Fibroblast of peridontal ligament (primary cell): ENCODE measurements at regions not wholly inside any gene's neighbourhood (a gene's known extent, or its start where the extent isn't known, plus 50 kb on each side); places are given as distances from the start of the nearest gene placed in this dataset.

Source experiments
- DNase-seq: peaks from one replicate; pipeline ENCODE4 v3.0.0-alpha.2; 2010; ENCODE audit errors: extremely low read depth

DNA sequence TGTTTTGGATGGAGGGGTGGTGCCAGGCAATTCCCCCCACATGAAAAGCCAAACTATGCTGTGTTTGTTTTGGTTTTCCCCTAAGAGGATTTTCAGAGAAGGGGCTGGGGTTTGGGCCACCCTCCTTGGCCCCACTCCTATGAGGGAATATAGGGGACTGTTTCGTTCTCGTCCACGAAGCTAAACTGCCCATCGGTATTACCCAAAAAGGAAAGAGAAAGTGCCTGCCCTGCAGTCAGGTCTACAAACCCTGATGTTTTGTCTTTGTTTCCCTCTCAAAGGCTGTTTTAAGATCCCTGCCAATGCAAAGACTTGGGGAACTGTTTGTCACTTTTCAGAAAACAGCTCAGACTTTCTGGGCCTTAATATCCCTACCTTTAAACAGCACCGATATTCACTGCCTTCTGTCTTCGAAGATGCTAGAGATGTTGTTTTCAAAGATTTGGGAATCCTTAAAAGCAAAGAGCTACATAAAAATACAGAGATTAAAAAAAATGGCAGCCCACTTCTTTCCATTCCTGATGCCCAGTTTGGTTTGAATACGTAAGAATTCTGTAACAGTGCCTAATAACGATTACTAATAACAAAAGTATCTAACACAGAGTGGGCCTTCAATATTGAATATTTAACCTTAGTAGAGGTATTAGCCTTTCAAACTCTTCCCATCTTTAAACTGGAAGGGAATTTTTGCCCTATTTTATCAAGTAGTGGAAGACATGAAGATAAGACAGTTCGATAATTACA lies 518.4 kb downstream of the MED13L start:
- DNase-seq, result no peak

DNA sequence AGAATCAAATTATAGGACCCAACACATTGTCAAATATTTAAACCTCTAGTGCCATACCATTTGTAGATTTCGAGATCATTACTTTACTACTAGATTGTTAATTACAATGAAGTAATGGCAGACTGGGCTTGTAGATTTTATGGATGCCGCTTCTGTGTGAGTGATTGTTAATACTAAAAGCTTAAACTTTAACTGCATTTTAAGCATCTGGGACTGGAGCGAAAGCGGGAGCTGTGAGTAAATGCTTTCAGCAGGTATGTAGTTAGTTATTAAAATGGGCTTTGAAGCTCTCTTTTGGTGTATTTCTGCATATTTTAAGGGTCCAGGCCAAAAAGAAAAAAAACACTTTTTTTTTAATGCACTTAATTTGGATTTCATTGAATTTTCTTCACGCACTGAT lies 519.3 kb downstream of the MED13L start:
- no peak for DNase-seq

DNA sequence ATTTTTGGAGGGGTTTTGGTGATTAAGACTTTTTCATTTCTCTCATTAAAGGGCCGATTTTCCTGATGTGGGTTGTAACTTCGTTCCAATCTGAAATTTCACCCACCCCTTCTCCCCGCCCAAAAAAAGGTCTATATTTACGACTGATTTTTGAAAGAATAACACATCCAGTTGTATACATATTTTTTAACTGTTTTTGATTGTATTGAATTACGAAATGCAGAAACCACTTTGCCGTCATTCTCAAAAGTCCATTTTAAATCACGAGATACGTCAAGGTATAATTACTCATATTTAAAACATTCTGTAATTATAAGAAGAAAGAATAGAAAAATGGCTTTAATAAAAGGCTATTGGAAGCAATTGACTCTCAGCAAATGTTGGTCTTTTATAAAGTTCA lies 520.7 kb downstream of the MED13L start:
- DNase-seq, result no peak

DNA sequence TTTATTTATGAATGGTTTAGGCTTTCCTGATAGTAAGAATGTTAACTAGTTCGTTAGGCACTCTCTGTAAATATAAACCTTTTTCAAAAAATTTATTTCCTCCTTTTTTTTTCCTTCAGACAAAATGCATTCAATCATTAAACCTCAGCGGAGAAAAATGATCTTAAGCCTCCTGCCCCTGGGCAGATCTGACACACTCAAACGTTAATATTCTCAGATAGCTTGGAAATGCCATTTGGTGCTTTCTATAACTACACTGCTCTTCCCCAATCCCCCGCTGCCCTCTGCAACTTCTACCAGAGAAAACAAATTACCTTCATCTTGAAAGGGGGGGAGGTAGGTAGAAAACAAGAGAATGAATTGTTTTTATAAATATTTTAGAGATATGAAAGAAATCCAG lies 521.2 kb downstream of the MED13L start:
- no peak for DNase-seq

DNA sequence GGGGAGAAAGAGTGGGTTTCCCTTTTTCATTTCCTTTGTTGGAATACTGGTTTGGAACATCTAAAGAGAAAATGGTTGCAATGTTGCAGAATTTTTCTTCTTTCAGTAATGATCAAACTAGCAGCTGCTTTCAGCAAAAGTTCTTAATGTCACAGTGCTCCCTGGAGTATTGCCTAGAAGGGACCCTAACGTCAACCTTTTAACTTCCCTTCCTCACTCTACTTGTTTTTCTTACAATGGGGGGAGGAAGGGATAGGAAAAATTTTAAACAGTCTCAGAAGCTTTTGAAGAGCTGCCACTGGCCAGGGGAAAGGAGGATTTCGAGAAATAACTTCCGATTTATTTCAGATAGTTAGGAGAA lies 521.8 kb downstream of the MED13L start:
- no peak for DNase-seq

DNA sequence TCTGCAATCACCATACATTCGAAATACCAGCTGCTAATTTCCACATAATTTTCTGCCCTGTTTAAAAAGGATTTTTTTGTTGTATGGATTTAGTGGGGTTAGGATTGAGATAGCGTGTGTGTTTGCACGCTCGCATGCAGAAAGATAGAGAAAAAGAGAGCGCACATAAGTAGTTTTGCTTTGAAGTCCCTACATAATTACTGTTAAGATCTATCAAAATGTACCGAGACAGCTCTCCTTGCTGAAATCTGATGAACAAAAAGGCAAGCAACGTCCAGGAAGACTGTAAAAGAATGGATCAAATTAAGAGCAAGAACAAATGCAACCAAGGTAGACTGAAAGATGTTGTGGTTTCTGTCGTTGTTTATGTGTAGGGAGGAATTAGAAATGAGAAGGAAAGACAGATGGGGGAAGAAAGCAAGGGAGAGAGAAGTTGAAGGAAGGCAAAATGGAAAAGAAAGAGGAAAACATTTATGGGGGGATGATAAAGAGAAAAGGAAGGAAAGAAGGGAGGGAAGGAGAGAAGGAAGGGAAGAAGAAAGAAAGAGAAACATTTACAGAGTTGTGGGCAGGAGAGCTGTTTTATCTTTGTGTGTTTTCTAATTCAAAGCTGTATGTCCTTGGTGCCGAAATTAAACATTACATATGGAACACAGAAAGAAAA lies 522.3 kb downstream of the MED13L start:
- no peak for DNase-seq

DNA sequence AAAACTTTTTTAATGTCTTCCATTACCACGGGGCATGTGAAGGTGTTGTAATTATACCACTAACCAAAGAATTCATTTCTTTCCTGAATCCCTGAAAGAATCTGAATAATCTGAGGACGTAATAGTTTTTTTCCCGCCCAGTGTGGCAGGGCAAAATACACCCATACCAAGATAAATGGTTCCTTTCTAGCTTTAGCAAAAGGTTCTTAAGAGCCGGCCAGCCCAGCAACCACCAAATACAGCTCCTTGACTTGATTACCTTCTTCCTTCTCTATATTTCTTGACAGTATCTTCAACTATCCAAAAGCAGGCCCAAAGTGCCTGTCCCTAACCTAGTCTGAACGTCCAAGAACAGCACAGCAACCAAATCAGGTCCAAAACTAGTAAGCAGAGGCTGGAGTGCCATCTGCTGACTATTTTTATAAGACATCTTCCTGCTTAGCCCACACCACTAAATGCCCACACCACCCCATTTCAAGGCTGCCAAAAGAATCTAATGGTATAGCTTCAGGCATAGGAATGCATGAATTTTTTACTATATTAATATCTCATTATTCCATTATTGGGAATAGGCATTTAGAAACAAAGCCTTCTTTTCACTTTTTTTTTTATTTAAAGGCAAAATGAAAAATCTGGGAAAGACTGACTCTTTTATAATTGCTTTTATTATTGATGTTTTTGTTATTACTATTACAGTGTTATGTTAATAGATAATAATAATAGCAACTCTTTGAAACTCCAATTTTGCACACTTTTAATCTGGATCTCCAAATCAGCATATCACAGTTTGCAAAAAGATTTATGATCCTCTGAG lies 524.4 kb downstream of the MED13L start:
- DNase-seq, result peak; percentile 86

DNA sequence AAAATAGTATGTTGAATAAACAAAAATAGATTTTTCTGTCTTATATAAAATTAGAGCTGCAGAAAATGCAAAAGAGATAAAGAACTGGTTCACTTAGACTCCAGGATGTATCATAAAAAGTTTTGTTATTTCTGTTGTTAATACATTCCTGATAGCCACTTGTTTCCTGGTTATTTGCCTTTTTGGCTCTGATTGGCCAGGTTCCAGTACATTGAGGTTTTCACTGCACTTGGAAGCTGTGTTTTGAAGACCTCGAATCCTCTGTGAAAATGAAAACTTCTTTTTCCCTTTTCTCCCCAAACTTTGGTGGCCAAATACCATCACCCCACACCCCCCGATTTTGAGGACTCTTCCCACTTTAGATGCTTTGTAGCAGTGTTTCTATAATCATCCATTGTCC lies 525.3 kb downstream of the MED13L start:
- DNase-seq, result peak; percentile 48

DNA sequence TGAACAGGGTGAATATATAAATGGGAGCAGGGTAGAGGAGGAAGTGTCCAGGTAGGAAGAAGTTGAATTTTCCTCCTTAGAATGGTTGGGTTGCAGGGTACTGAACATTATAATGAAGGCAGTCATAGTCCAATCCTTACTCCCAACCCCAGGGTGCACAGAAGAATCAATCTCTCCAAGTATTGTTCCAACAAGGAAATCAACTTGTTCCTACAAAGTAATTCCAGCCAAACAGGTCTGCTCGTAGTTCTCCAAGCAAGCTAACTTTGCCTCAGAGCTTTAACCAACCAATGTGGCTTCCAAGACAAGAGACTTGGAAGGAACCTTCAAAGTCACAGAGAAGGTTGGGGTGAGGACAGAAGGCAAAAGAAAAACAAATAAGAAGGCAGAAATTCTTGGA lies 527.2 kb downstream of the MED13L start:
- no peak for DNase-seq

DNA sequence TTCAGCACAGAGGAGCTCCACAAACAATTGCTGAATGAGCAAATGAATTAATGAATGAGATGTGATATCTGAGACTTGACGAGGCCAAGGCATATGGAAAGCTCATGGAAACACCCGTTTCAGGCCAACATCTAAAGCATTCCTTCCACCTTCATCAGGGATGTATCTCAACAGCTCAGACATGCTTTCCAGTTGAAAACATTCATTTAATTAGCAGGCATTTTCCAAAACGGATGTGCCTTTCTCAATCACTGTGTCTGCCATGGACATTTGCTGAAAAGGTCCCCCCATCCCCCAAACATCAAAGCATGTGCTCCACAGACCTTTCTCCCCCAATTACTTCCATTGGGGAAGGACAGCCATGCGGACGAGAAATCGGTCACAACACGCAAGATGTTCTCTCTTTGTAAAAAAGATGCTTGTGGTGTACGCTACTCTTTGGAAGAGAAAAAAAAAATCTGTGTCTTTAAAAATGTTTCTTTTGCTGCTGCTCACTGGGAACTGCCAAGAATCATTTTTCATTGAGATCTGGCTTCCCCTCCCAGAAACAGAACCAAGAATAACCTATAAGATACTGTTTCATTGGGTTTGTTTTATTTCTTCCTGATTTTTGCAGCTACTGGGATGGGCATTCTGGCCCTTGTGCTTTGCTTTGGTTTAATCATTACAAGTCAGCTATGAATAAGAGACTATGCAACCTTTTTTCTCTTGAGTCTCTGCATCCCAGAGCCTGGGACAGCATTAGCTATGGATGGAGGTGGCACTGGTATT lies 528.2 kb downstream of the MED13L start:
- DNase-seq, result no peak

DNA sequence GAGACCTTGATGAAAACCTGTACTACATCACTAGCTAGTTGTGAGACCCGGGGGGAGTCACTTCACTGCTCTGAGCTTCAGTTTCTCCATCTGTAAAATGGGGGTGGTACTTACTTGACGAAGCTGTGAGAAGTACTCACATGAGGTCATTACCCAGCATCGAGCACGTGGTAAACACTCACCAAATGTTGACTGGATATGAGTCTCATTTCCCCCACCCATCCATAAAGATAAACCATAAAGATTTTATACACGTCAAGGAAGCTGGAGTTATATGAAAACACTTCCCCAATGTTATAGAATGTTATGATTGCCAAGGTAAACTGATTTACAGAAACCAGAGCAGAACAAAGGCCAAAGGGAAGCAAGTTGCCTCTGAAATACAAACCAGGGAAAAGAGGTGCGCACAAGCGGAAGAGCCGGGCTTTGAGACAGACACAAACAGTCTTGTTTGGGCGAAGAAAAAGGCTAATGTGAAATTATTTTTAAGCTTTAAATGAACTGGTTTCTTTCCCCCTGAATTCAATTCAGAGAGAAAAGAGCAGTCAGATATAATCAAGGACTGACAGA lies 536.8 kb downstream of the MED13L start:
- no peak for DNase-seq

DNA sequence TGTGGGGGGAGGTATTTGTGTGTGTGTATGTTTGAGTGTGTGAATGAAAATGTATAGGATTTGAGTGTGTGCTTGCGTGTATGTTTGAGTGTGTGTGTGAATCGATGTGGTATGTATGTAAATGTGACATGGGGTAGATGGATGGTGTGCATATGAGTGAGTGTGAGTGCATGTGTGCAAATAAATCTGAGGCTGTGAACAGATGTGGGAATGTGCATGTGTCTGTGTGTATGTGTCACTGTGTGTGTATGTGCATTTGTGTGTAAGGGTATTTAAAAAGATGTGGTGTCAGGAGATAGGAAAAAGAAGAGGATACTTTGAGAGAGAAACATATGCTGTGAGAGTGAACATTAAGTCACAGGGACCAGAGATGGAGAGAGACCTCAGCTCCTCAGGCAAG lies 539.6 kb downstream of the MED13L start:
- no peak for DNase-seq

DNA sequence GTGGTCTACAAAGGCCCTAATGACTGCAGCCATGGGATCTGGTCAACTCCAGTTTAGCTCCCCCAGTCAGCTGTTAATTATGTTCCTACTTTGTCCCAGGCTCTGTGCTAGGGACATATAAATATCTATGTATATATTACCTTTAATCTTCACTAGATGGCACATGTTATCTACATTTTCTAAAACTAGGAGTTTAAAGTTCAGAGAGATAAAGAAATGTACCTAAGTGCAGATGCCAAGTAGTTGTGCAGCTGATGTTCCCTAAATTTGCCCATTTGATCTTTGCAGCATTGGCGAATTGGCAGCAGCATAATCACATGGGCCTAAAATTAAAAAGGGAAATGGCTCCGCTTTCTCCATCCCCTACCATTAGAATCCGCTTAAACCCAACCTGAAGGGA lies 541.1 kb downstream of the MED13L start:
- no peak for DNase-seq

DNA sequence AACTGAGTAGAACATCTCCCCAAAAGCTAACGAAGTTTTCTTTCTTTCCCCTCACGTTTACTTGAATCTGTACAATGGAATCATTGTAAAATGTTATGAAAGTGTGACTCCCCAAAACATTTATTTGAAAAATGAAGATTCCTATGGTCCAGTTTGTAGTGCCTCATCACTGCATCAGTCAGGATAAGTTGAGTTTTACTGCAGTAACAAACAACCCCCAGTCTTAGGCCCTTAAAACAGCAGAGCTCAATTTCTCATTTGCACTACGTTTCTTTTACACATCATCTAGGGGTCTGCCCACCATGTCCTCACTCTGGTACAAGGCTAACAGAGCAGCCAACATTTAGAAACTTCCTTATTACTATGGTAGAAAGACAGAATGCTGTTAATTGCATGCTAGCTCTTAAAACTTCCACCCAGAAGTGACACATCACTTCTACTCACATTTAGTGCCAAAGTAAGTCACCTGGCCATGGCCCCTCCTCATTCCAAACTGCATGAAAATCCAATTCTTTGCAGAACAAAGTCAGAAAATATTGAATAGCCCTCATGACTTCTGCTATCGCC lies 546.4 kb downstream of the MED13L start:
- DNase-seq, result no peak

DNA sequence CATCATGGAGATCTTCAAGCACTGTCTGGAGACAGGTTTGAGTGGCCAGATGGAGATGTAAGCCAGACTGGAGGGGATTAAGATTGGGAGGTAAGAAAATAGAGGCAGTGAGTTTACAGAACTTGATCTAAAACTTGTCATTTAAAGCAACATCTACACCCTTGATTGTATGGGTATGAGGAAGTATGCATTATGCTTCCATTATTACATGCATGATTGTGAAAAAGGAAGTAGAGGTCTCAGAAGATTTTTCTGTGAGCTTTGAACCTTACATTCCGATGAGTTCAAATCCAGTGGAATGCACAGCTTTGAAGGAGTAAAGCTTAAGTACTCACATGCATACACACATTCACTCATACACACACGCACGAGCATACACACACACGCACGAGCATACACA lies 550.8 kb downstream of the MED13L start:
- no peak for DNase-seq

DNA sequence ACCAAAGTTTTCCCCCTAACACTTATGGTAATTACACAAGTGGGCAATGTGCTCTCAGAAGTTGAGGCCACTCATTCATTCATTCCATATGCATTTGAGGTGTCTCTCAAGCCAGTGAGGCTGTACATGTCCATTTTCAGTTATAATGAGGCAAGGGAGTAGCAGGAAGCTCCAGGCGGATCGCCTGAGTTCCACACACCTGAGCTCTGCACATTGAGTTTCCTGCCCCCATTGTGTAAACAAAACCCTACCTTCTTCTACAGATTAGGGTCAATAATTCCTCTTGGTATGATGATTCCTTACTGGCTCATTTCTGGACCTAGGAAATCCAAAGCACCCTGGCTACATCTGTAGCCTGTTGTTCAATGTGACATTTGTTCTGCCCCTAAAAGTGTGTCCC lies 555.3 kb downstream of the MED13L start:
- DNase-seq, result no peak

DNA sequence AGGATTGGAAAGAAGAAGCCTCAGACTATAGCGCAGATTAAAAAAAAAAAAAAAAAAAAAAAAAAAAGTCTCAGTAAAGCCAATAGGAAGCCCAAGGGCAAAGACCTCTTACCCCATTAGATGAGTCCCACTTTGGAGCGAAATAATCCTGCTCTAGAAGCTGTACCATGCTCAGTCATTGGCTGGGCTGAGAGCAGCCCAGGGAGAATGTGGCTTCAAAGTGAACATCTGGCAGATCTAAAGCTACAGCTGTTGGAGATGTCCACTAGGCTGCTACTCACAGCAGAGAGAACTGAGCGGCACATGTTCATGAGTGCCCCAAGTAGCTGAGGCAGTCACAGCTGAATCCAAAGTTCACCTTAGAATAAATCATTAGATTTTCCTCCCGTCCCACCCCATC lies 560.9 kb downstream of the MED13L start:
- no peak for DNase-seq

DNA sequence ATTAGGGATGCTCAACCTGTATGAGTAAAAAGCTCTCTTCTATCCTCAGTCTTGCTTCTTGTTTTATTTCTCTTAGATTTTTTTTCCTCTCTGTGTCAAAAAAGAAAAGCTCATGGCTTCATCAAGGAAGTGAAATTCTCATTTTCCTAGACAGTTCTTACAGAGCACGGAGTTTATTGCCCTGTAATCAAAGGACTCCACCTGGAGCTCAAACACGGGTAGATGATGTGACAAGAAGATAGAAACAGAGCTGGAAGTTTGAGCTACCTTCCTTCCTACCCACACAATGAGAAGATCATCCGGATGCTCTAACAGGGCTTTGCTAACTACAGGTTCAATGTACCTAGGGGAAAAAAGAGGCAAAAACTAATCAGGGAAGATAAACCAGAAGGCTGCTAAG lies 564.8 kb downstream of the MED13L start:
- DNase-seq, result no peak

DNA sequence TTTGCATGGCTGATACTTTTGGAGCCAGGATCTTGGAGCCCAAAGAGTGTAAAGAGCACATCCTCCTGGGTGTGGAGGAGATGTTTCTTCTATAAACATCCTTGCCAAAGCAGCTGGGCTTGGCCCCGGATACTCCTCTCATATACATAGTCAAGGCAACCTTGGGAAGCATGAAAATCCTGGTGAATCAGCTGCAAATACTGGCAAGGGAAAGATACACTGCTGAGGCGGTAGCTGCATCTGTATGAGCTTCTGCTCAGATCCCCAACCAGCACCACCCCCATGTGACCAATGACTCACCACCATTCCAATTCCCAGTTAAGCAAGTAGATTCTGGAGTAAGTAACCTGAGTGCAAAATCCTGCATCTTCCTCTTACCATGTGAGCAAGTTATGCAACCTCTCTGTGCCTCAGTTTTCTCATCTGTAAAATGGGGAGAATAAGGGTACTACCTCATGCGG lies 567.4 kb downstream of the MED13L start:
- peak; percentile 76 for DNase-seq

DNA sequence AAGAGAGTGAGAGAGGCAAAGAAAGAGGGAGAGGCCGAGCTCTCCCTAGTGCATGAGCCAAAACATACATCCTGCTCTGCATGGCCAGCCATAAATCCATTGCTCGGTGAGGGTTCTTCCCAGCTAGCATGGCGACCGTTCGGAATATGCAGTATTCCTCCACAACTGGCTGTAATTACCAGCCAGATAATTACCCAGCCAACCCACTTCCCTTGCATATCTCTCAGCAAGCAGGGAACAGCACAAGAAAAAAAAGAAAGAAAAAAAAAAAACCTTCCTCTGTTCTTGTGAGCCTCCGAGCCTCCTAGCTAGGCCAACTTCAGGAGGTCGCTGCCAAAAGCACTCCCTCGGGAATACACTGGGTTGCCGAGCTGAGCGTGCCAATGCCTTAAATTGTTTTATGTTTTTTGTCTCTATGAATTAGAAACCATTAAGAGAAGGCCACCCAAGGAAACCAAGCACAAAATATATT lies 567.9 kb downstream of the MED13L start:
- DNase-seq, result peak; percentile 54

DNA sequence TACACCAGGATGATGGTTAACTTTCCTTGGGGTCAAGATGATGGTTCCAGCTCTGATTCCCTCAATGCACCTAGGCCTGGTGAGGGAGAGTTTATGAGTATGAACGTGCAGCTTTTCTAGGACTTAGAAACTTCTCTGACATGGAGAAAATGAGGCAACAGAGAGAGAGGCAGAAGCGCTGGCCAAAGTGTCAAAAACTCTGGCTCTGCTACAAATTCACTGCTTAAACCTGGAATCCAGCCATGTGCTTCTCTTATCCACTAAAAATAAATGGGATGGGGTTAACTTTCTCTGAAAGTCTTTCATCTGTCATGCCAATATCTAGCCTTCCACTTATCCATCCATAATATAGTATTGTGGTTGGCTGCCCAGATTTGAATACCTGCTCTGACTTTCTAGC lies 568.7 kb downstream of the MED13L start:
- DNase-seq, result no peak
